C4-2B (cell line): ENCODE measurements at regions not wholly inside any gene's neighbourhood (a gene's known extent, or its start where the extent isn't known, plus 50 kb on each side); places are given as distances from the start of the nearest gene placed in this dataset.

Experiments
- CTCF ChIP-seq: fragments of 450-650 bp; conservative IDR thresholded peaks from 2 replicates; pipeline ENCODE4 v1.5.1; 2017; ENCODE audit warnings: mild to moderate bottlenecking
- ZFX ChIP-seq: fragments of 450-650 bp; IDR thresholded peaks from 2 replicates; pipeline ENCODE4 v1.6.1; 2017

GRCh38 chr15:70580958-70581357 is 182.4 kb downstream of the UACA start:
- TF ChIP-seq CTCF (no peak), ZFX (no peak)
